Mucosa of descending colon (tissue), 3 donors: ENCODE measurements at regions not wholly inside any gene's neighbourhood (a gene's known extent, or its start where the extent isn't known, plus 50 kb on each side); places are given as distances from the start of the nearest gene placed in this dataset.
A peak's percentile ranks its signal among the peaks of the same experiment; 100 is the strongest.

Source experiments
- ATAC-seq: fragments of 200-7000 bp; cut with Tn5 transposase; one replicate; pipeline ENCODE4 v1.9.1; 2020; ENCODE audit warnings: mild to moderate bottlenecking, moderate library complexity
- DNase-seq, 3 donors: peaks; one replicate each; pipeline ENCODE4 v3.0.0-alpha.2; 2020
- H3K36me3 ChIP-seq: fragments of 200-600 bp; one replicate; pipeline ENCODE4 v1.8.0; 2021; ENCODE audit warnings: low read depth, mild to moderate bottlenecking
- H3K4me1 ChIP-seq: fragments of 200-600 bp; one replicate; pipeline ENCODE4 v1.8.0; 2021; ENCODE audit warnings: low read depth, mild to moderate bottlenecking
- H3K4me3 ChIP-seq: fragments of 200-600 bp; one replicate; pipeline ENCODE4 v1.8.0; 2021; ENCODE audit warnings: mild to moderate bottlenecking
- H3K9me3 ChIP-seq: fragments of 200-600 bp; one replicate; pipeline ENCODE4 v1.8.0; 2021; ENCODE audit warnings: mild to moderate bottlenecking
- intact Hi-C, 2 donors: fragments of 100-400 bp; cut with DNase I in 1 of 2; cut with micrococcal nuclease in 1 of 2; formaldehyde crosslinking; loops; one replicate each; pipeline versions ENCODE4 v1.11.0 to v1.11.1; 2022; cut with DNase I, micrococcal nuclease
- TF ChIP-seq, protein P1 (sequence below): fragments of 200-600 bp; IDR thresholded peaks from one replicate; pipeline ENCODE4 v1.8.0; 2022; ENCODE audit warnings: antibody characterized with exemption, mild to moderate bottlenecking
- donor health status: DM: no; HTN: no; CAD: no; lungs with moderate emphysema.
- donor health status: DM: no; HTN: no; CAD: no.
- donor health status: DM: no; HTN: yes; CAD: no.

DNA sequence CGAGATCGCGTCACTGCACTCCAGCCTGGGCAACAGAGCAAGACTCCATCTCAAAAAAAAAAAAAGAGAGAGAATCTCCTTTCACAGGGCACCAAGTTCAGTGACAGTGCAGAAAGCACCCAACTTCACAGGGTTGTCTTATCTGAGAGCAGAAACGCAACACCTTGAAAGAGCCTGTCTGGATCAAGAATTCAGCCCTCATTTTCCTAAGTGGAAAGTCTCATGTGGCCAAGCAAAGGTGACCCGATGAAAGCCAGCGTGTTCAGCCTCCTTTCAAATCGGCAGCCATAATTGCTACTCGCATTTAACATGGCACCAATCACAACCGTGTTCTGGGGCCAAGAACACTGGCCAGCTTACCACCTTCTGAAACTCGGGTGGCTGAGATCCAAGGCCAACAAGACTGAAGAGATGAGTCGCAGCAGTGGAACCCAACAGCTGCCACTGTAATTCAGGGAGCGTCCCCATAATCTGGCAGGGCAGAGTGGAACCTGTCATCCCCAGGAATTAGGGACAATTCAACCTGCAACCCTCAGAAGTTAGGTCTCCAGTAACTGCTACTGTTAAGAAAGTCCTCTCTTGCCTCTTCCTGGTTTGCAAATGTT is 536.7 kb upstream of the JARID2 start:
- Histone ChIP-seq H3K9me3 (no peaks in the 10 kb centered on the region), H3K4me3 (no peak overlapping the region), H3K4me1 (no peaks in the 10 kb centered on the region), H3K36me3 (no peaks in the 10 kb centered on the region)
- ATAC-seq (no peak), DNase-seq (no peak)
- intact Hi-C loops: no loop called here
- TF ChIP-seq, protein P1, sequence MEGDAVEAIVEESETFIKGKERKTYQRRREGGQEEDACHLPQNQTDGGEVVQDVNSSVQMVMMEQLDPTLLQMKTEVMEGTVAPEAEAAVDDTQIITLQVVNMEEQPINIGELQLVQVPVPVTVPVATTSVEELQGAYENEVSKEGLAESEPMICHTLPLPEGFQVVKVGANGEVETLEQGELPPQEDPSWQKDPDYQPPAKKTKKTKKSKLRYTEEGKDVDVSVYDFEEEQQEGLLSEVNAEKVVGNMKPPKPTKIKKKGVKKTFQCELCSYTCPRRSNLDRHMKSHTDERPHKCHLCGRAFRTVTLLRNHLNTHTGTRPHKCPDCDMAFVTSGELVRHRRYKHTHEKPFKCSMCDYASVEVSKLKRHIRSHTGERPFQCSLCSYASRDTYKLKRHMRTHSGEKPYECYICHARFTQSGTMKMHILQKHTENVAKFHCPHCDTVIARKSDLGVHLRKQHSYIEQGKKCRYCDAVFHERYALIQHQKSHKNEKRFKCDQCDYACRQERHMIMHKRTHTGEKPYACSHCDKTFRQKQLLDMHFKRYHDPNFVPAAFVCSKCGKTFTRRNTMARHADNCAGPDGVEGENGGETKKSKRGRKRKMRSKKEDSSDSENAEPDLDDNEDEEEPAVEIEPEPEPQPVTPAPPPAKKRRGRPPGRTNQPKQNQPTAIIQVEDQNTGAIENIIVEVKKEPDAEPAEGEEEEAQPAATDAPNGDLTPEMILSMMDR: no peak

DNA sequence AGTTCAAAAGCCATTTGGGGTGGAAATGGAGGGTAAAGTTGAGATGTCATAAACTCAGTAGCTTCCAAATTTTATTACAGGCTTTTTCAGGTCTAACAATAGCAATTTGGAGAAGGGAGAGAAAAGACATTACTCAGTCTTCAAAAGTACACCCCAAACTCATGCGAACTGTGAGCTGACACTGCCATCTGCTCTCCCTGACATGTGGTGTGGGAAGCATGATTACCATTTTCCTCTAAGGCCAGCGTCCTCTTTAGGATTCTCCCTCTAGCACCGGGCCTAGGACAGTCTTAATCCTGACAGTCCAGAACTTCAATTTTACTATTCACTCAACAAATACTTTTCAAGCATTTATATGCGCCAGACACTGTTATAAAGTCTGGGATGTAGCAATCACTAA is 536.0 kb upstream of the JARID2 start:
- intact Hi-C loops: no loop called here
- Histone ChIP-seq H3K9me3 (no peaks in the 10 kb centered on the region), H3K36me3 (no peaks in the 10 kb centered on the region), H3K4me3 (no peak overlapping the region), H3K4me1 (no peaks in the 10 kb centered on the region)
- TF ChIP-seq, protein P1: no peak
- no peak for DNase-seq
- ATAC-seq: no peak

DNA sequence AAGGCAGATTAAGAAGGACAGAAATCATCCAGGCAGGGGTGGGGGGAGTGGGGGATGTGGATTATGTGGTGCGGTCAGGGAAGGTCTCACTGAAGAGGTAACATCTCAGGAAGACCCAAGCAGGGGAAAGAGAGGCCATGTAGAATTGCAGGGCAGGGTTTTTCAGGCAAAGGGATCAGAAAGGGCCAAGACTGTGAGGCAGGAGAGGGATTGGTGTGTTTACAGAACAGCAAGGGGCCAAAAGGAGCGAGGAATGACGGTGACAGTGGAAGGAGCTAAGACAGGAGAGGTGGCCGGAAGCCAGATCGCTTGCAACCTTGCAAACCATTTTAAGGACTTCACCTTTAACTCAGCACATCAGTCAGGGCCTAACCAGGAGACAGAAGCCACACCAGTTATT is 535.4 kb upstream of the JARID2 start:
- TF ChIP-seq, protein P1: no peak
- no peak overlapping the region for H3K4me3 ChIP-seq
- no peaks in the 10 kb centered on the region for H3K4me1 ChIP-seq
- intact Hi-C loops: no loop called here
- no peaks in the 10 kb centered on the region for H3K36me3 ChIP-seq
- ATAC-seq: no peak
- no peak for DNase-seq
- H3K9me3 ChIP-seq: no peaks in the 10 kb centered on the region

DNA sequence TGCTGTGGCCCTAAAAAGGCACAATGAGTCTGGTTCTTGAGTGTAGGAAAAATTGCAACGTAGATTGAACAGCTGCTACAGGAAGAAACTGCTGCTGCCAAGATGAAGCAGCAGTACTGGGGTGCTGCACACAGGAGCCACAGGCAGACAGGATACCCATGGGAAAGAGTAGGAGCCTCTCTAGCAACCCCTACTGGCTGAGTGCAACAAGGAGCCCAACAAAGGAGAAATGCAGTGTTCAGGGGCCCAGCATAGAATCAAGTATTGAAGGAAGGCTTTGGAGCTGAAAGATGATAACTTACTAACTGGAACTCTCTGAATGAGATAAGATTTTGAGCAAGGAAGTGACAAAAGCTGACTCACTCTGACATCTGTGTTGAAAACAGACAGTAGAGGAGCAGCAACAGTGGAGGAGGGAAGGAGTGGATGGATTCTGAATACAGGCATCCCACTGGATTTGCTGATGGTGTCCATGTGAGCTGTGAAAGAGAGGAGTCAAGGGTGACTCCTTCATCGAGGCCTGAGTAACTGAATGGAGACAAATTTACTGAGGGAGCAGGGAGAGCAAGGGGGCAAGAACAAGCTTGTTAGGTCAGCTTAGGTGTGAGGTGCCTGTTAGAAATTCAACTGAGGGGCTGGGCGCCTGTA is 534.7 kb upstream of the JARID2 start:
- no peaks in the 10 kb centered on the region for H3K36me3 ChIP-seq
- intact Hi-C loops: no loop called here
- DNase-seq (peak in 1 of 3 donors; percentile 69), ATAC-seq (peak; percentile 76)
- no peaks in the 10 kb centered on the region for H3K4me1 ChIP-seq
- TF ChIP-seq, protein P1: no peak
- no peaks in the 10 kb centered on the region for H3K9me3 ChIP-seq
- no peak overlapping the region for H3K4me3 ChIP-seq

DNA sequence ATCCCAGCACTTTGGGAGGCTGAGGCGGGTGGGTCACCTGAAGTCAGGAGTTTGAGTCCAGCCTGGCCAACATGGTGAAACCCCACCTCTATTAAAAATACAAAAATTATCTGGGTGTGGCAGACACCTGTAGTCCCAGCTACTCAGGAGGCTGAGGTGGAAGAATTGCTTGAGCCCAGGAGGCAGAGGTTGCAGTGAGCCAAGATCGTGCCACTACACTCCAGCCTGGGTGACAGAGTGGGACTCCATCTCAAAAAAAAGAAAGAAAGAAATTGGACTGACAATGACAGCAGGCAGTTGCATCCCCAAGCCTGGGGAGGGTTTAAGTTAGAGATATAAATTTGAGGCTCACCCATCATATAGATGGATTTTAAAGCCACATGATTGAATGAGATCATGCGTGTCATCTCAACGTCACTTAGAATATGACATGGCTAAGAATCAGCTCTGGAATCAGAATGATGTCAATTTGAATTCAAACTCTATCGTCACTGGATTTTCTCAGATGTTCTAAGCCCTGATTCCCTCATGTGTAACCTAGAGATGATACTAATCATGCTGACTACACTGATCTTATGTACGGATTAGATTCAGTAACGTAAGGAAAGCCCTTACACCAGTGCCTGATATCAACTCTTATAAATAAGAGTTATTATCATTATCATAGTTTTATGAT is 534.0 kb upstream of the JARID2 start:
- Histone ChIP-seq H3K4me1 (no peaks in the 10 kb centered on the region), H3K36me3 (no peaks in the 10 kb centered on the region), H3K9me3 (no peaks in the 10 kb centered on the region), H3K4me3 (no peak overlapping the region)
- intact Hi-C loops: no loop called here
- DNase-seq (no peak), ATAC-seq (no peak)
- TF ChIP-seq, protein P1: no peak
